ENCODE measurements at regions not wholly inside any gene's neighbourhood (a gene's known extent, or its start where the extent isn't known, plus 50 kb on each side); places are given as distances from the start of the nearest gene placed in this dataset.

DNA sequence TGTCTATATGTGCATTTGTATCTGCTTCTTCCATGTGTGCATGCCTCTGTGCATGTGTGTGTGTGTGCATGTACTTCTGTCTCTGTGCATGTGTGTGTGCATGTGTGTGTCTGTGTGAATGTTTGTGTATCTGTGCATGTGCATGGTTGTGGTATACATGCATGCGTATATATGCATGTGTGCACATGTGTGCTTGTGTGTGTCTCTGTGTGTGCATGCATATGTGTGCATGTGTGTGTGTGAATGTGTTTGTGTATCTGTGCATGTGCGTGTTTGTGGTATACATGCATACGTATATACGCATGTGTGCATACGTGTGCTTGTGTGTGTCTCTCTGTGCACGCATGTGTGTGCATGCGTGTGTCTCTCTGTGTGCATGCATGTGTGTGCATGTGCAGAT is 363.2 kb upstream of the SFSWAP start:
- TF ChIP-seq, protein P1, sequence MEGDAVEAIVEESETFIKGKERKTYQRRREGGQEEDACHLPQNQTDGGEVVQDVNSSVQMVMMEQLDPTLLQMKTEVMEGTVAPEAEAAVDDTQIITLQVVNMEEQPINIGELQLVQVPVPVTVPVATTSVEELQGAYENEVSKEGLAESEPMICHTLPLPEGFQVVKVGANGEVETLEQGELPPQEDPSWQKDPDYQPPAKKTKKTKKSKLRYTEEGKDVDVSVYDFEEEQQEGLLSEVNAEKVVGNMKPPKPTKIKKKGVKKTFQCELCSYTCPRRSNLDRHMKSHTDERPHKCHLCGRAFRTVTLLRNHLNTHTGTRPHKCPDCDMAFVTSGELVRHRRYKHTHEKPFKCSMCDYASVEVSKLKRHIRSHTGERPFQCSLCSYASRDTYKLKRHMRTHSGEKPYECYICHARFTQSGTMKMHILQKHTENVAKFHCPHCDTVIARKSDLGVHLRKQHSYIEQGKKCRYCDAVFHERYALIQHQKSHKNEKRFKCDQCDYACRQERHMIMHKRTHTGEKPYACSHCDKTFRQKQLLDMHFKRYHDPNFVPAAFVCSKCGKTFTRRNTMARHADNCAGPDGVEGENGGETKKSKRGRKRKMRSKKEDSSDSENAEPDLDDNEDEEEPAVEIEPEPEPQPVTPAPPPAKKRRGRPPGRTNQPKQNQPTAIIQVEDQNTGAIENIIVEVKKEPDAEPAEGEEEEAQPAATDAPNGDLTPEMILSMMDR (conservative IDR thresholded peaks at IDR 0.05; ENCODE audit: low read depth, low read length): no peak
- TF ChIP-seq SMC3 (IDR thresholded peaks at IDR 0.05; ENCODE audit: low read depth, low read length): no peak
- TF ChIP-seq POLR2A (IDR thresholded peaks at IDR 0.05; ENCODE audit: low read depth, low read length): no peak
- TF ChIP-seq MAZ (IDR thresholded peaks at IDR 0.05; ENCODE audit: borderline replicate concordance, low read depth, low read length): no peak
- TF ChIP-seq RCOR1 (IDR thresholded peaks at IDR 0.05; ENCODE audit: insufficient replicate concordance, low read length): no peak
- no peak for TF ChIP-seq MAFK (IDR thresholded peaks at IDR 0.05; ENCODE audit: low read depth, low read length)
- no peak for TF ChIP-seq USF2 (IDR thresholded peaks at IDR 0.05; ENCODE audit: low read depth, low read length)

Data from IMR-90 (cell line).